ENCODE measurements at regions not wholly inside any gene's neighbourhood (a gene's known extent, or its start where the extent isn't known, plus 50 kb on each side); places are given as distances from the start of the nearest gene placed in this dataset.

GRCh38 chr5:171651102-171651501, 134.5 kb upstream of the SMIM23 start:
- Histone ChIP-seq H3K9me3 (ENCODE audit: control insufficient read depth, insufficient read depth, low read depth, low read length) (no peaks in the 10 kb centered on the region), H3K27me3 (ENCODE audit: control insufficient read depth, insufficient read depth, low read length) (no peaks in the 10 kb centered on the region), H3K9ac (ENCODE audit: insufficient read depth, low read length) (no peak overlapping the region), H3K36me3 (ENCODE audit: control insufficient read depth, insufficient read depth, low read length) (no peaks in the 10 kb centered on the region), H3K27ac (ENCODE audit: insufficient read depth, low read length) (no peak overlapping the region), H4K20me1 (ENCODE audit: control insufficient read depth, extremely low read depth, insufficient read depth, low read length) (no peaks in the 10 kb centered on the region), H3K79me2 (ENCODE audit: control insufficient read depth, insufficient read depth, low read length) (no peaks in the 10 kb centered on the region), H3K4me1 (ENCODE audit: control insufficient read depth, extremely low read depth, insufficient read depth, low read length) (no peaks in the 10 kb centered on the region), H3K4me2 (ENCODE audit: extremely low read depth, insufficient read depth, low read length) (no peak overlapping the region), H2AFZ (ENCODE audit: low read length) (no peak overlapping the region), H3K4me3 (replicated peaks in 1 of 4; ENCODE audit: control extremely low read depth in 1 of 4, insufficient read depth in 1 of 4, low read depth in 3 of 4, low read length in 4 of 4) (no peak overlapping the region)
- DNase-seq (ENCODE audit: low read depth in 2 of 2) = no peak
- TF ChIP-seq EZH2 (IDR thresholded peaks at IDR 0.05; ENCODE audit: low read length, missing control alignments) (no peak), CTCF (conservative IDR thresholded peaks at IDR 0.05 in 1 of 2, IDR thresholded peaks at IDR 0.05 in 1 of 2; ENCODE audit: low read depth in 1 of 2, low read length in 2 of 2) (no peak)

DNA sequence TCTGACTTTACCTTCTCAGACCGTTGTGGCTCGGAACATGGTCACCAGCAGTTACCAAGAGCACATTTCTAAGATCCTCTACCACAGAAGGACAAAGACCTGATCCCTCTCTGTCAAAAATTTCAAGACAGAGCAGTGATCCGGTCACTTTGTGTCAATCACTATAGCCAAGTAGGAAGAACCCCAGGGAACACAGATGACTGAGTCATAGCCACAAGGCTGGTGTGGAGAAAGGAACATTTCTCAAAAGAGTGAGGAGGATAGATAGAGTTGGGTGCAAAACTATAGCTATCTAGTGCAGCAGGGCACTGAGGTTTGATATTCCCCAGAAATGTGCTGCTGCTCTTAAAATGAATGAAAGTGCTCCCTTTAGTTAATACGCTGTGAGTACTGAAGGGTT, 130.7 kb upstream of the SMIM23 start:
- no peaks in the 10 kb centered on the region for H4K20me1 ChIP-seq (ENCODE audit: control insufficient read depth, extremely low read depth, insufficient read depth, low read length)
- no peaks in the 10 kb centered on the region for H3K79me2 ChIP-seq (ENCODE audit: control insufficient read depth, insufficient read depth, low read length)
- H3K4me1 ChIP-seq (ENCODE audit: control insufficient read depth, extremely low read depth, insufficient read depth, low read length) = no peaks in the 10 kb centered on the region
- no peak overlapping the region for H3K4me3 ChIP-seq (replicated peaks in 1 of 4; ENCODE audit: control extremely low read depth in 1 of 4, insufficient read depth in 1 of 4, low read depth in 3 of 4, low read length in 4 of 4)
- no peaks in the 10 kb centered on the region for H3K9me3 ChIP-seq (ENCODE audit: control insufficient read depth, insufficient read depth, low read depth, low read length)
- no peak for DNase-seq (ENCODE audit: low read depth in 2 of 2)
- H2AFZ ChIP-seq (ENCODE audit: low read length) = no peak overlapping the region
- H3K27ac ChIP-seq (ENCODE audit: insufficient read depth, low read length) = no peak overlapping the region
- H3K36me3 ChIP-seq (ENCODE audit: control insufficient read depth, insufficient read depth, low read length) = no peaks in the 10 kb centered on the region
- H3K27me3 ChIP-seq (ENCODE audit: control insufficient read depth, insufficient read depth, low read length) = no peaks in the 10 kb centered on the region
- no peak overlapping the region for H3K4me2 ChIP-seq (ENCODE audit: extremely low read depth, insufficient read depth, low read length)
- no peak for TF ChIP-seq EZH2 (IDR thresholded peaks at IDR 0.05; ENCODE audit: low read length, missing control alignments)
- no peak for TF ChIP-seq CTCF (conservative IDR thresholded peaks at IDR 0.05 in 1 of 2, IDR thresholded peaks at IDR 0.05 in 1 of 2; ENCODE audit: low read depth in 1 of 2, low read length in 2 of 2)
- no peak overlapping the region for H3K9ac ChIP-seq (ENCODE audit: insufficient read depth, low read length)

DNA sequence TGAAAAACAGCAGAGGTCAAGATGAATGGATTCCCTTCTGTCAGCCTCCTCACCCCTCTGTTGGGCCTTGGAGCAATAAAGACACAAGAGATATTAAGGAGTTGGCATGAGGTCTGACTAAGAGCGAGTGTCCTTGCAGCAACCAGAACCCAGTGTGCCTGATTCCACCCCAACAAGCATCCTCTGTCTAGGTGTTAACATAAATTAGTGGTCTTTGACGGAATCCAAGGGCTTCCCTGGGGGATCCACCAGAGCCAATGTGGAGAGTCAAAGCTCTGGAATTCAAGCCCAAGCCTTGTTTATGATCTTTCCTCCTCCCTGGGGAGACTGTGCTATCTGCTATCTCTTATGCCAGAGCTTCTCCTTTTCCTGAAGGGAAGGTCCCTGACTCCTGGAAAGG, 128.1 kb upstream of the SMIM23 start:
- Histone ChIP-seq H3K36me3 (ENCODE audit: control insufficient read depth, insufficient read depth, low read length) (no peaks in the 10 kb centered on the region), H3K27ac (ENCODE audit: insufficient read depth, low read length) (no peak overlapping the region), H3K79me2 (ENCODE audit: control insufficient read depth, insufficient read depth, low read length) (no peaks in the 10 kb centered on the region), H3K27me3 (ENCODE audit: control insufficient read depth, insufficient read depth, low read length) (no peaks in the 10 kb centered on the region), H3K4me3 (replicated peaks in 1 of 4; ENCODE audit: control extremely low read depth in 1 of 4, insufficient read depth in 1 of 4, low read depth in 3 of 4, low read length in 4 of 4) (no peak overlapping the region), H3K9me3 (ENCODE audit: control insufficient read depth, insufficient read depth, low read depth, low read length) (no peaks in the 10 kb centered on the region), H2AFZ (ENCODE audit: low read length) (no peak overlapping the region), H4K20me1 (ENCODE audit: control insufficient read depth, extremely low read depth, insufficient read depth, low read length) (no peaks in the 10 kb centered on the region), H3K9ac (ENCODE audit: insufficient read depth, low read length) (no peak overlapping the region), H3K4me1 (ENCODE audit: control insufficient read depth, extremely low read depth, insufficient read depth, low read length) (no peaks in the 10 kb centered on the region), H3K4me2 (ENCODE audit: extremely low read depth, insufficient read depth, low read length) (no peak overlapping the region)
- no peak for TF ChIP-seq EZH2 (IDR thresholded peaks at IDR 0.05; ENCODE audit: low read length, missing control alignments)
- no peak for TF ChIP-seq CTCF (conservative IDR thresholded peaks at IDR 0.05 in 1 of 2, IDR thresholded peaks at IDR 0.05 in 1 of 2; ENCODE audit: low read depth in 1 of 2, low read length in 2 of 2)
- no peak for DNase-seq (ENCODE audit: low read depth in 2 of 2)

Measured in fibroblast of lung (primary cell).